ENCODE measurements at regions not wholly inside any gene's neighbourhood (a gene's known extent, or its start where the extent isn't known, plus 50 kb on each side); places are given as distances from the start of the nearest gene placed in this dataset.

GRCh38 chr7:85596827-85597226 is 410.0 kb upstream of the SEMA3D start:
- TF ChIP-seq CTCF (IDR thresholded peaks at IDR 0.05; ENCODE audit: insufficient read depth, low read length) (no peak), POLR2AphosphoS5 (IDR thresholded peaks at IDR 0.05; ENCODE audit: low read depth) (no peak), SPI1 (IDR thresholded peaks at IDR 0.05; ENCODE audit: borderline replicate concordance, low read depth) (no peak)
- TF ChIP-seq, protein P1, sequence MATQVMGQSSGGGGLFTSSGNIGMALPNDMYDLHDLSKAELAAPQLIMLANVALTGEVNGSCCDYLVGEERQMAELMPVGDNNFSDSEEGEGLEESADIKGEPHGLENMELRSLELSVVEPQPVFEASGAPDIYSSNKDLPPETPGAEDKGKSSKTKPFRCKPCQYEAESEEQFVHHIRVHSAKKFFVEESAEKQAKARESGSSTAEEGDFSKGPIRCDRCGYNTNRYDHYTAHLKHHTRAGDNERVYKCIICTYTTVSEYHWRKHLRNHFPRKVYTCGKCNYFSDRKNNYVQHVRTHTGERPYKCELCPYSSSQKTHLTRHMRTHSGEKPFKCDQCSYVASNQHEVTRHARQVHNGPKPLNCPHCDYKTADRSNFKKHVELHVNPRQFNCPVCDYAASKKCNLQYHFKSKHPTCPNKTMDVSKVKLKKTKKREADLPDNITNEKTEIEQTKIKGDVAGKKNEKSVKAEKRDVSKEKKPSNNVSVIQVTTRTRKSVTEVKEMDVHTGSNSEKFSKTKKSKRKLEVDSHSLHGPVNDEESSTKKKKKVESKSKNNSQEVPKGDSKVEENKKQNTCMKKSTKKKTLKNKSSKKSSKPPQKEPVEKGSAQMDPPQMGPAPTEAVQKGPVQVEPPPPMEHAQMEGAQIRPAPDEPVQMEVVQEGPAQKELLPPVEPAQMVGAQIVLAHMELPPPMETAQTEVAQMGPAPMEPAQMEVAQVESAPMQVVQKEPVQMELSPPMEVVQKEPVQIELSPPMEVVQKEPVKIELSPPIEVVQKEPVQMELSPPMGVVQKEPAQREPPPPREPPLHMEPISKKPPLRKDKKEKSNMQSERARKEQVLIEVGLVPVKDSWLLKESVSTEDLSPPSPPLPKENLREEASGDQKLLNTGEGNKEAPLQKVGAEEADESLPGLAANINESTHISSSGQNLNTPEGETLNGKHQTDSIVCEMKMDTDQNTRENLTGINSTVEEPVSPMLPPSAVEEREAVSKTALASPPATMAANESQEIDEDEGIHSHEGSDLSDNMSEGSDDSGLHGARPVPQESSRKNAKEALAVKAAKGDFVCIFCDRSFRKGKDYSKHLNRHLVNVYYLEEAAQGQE (IDR thresholded peaks at IDR 0.05; ENCODE audit: insufficient replicate concordance, low read depth) = no peak

All from HL-60 (cell line).